K562 (cell line): ENCODE measurements at regions not wholly inside any gene's neighbourhood (a gene's known extent, or its start where the extent isn't known, plus 50 kb on each side); places are given as distances from the start of the nearest gene placed in this dataset.

ENCODE experiments used
- CTCF ChIP-seq, 3 experiments: IDR thresholded peaks in 2 of 3; conservative IDR thresholded peaks in 1 of 3; 2 replicates each; pipeline ENCODE4 v1.5.1; 2011 to 2012; ENCODE audit warnings: low read length in 3 of 3, mild to moderate bottlenecking in 3 of 3, control low read depth in 2 of 3, improper control_type of control experiment in 1 of 3, inconsistent platforms in 1 of 3, low read depth in 1 of 3, mixed read lengths in 1 of 3, moderate library complexity in 1 of 3; ENCODE audit not compliant: insufficient read depth in 2 of 3
- POLR2A ChIP-seq: fragments of 450-650 bp; conservative IDR thresholded peaks from 2 replicates; pipeline ENCODE4 v1.6.1; 2016
- SRSF3 ChIP-seq: fragments of 200-400 bp; formaldehyde crosslinking; IDR thresholded peaks from 2 replicates; pipeline ENCODE4 v1.6.1; 2016; ENCODE audit warnings: mild to moderate bottlenecking, low read length, moderate library complexity; ENCODE audit not compliant: insufficient read depth
- ZNF24 ChIP-seq: fragments of 450-650 bp; IDR thresholded peaks from 2 replicates; pipeline ENCODE4 v1.6.1; 2016
- ZNF311 ChIP-seq: fragments of 250-450 bp; sonication (Bioruptor Pico); IDR thresholded peaks from 2 replicates; pipeline ENCODE4 v1.4.0; 2020; ENCODE audit warnings: mild to moderate bottlenecking, moderate library complexity
- TF ChIP-seq, protein P1 (sequence below), 2 experiments: fragments of 450-650 bp in 1 of 2; sonication (generic) in 1 of 2; formaldehyde crosslinking; conservative IDR thresholded peaks; 2 replicates each; pipeline versions ENCODE4 v1.4.0 to v1.8.1; 2020 to 2022; ENCODE audit warnings: mild to moderate bottlenecking in 1 of 2, missing genetic modification reagents in 1 of 2

DNA sequence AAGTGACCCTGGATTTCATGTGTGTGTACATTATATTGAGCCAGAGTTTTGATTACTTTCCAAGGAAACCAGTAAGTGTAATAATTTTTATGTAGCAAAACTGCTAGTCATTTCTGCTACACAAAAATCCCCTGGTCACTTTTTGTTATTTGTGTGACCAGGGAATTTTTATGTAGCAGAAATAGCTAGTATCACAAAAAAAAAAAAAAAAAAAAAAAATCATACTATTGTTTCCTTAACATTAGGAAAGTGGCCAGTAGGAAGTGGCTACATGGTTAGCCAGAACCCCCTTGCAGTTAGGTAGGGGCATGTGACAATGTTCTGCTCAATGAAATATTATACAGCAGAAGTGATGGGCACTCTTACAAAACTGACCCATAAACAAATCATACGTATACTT, 434.0 kb upstream of the BTBD3 start:
- no peak for TF ChIP-seq ZNF311
- TF ChIP-seq POLR2A: no peak
- no peak for TF ChIP-seq ZNF24
- no peak for TF ChIP-seq CTCF (IDR thresholded peaks at IDR 0.05 in 2 of 3, conservative IDR thresholded peaks at IDR 0.05 in 1 of 3; ENCODE audit: insufficient read depth in 2 of 3, low read depth in 1 of 3, low read length in 3 of 3)
- TF ChIP-seq, protein P1, sequence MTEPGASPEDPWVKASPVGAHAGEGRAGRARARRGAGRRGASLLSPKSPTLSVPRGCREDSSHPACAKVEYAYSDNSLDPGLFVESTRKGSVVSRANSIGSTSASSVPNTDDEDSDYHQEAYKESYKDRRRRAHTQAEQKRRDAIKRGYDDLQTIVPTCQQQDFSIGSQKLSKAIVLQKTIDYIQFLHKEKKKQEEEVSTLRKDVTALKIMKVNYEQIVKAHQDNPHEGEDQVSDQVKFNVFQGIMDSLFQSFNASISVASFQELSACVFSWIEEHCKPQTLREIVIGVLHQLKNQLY (CRISPR knock-in tag; conservative IDR thresholded peaks at IDR 0.05): no peak
- TF ChIP-seq SRSF3: no peak
